RWPE1 (cell line): ENCODE measurements at regions not wholly inside any gene's neighbourhood (a gene's known extent, or its start where the extent isn't known, plus 50 kb on each side); places are given as distances from the start of the nearest gene placed in this dataset.

Experiments used
- CTCF ChIA-PET: fragments of 350-600 bp; sonication (Branson Sonifier 250); formaldehyde crosslinking; extraction: SDS; loops from one replicate; lab custom pipeline; 2021; lab: Yijun Ruan, JAX
- POLR2A ChIA-PET: fragments of 400-600 bp; formaldehyde crosslinking; extraction: SDS; loops from one replicate; lab custom pipeline; 2020; ENCODE audit warnings: antibody characterized with exemption; ENCODE audit not compliant: low non-redundant PET; lab: Yijun Ruan, JAX
- DNase-seq: peaks from one replicate; pipeline ENCODE4 v3.0.0; 2012; ENCODE audit warnings: low spot score
- H3K27ac ChIP-seq: fragments of 450-650 bp; 2 replicates; pipeline ENCODE4 v1.5.1; 2017
- TF ChIP-seq, protein P1 (sequence below): fragments of 450-650 bp; conservative IDR thresholded peaks from 2 replicates; pipeline ENCODE4 v1.5.1; 2017; ENCODE audit warnings: low read depth, mild to moderate bottlenecking

DNA sequence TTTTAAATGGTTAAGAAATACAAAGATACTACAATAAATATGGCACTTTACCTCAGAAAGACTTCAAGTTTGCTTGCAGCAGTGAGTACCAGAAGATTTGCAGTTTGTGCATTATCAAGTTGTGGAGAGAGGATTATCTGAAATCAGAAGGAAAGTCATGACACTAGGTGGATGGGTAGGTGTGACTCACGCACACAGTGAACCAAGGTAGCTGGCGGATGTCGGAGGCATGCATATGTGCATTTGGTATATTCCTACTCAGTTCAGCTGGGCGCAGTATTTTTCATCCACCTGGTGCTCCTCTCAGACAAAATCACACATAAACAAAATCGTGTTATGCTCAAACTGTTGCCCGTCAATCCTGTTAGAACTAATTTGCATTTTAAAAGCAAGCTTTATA lies 351.0 kb downstream of the IGSF11 start:
- TF ChIP-seq, protein P1, sequence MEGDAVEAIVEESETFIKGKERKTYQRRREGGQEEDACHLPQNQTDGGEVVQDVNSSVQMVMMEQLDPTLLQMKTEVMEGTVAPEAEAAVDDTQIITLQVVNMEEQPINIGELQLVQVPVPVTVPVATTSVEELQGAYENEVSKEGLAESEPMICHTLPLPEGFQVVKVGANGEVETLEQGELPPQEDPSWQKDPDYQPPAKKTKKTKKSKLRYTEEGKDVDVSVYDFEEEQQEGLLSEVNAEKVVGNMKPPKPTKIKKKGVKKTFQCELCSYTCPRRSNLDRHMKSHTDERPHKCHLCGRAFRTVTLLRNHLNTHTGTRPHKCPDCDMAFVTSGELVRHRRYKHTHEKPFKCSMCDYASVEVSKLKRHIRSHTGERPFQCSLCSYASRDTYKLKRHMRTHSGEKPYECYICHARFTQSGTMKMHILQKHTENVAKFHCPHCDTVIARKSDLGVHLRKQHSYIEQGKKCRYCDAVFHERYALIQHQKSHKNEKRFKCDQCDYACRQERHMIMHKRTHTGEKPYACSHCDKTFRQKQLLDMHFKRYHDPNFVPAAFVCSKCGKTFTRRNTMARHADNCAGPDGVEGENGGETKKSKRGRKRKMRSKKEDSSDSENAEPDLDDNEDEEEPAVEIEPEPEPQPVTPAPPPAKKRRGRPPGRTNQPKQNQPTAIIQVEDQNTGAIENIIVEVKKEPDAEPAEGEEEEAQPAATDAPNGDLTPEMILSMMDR = no peak
- no peak for DNase-seq
- CTCF ChIA-PET = no interaction called here
- no peak overlapping the region for H3K27ac ChIP-seq
- POLR2A ChIA-PET = no interaction called here

DNA sequence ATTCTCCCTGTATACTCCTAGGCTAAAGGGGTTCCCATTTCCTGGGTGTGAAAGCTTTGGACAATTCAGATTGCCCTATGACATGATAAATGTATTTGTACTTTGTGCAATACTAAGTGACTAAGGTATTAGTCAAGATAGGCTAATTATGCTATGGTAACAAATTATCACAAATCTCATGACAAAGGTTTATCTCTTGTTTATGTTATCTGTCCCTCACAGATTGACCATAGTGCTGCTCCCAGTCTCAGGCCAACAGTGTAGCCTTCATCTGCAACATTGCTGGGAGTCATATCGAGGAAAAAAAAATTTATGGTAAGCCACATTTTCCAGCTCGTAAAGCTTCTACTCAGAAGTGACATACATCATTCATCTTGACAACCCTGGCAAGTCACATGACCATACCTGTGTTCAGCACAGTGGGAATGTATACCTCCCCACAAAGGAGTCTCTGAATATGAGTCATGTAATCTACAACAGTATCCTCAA lies 346.2 kb downstream of the IGSF11 start:
- peak; percentile 78 for DNase-seq
- TF ChIP-seq, protein P1 = no peak
- H3K27ac ChIP-seq = no peak overlapping the region
- ChIA-PET CTCF (interaction anchor here (0.5 to 0.6 kb wide), 2 partner anchors 153 to 190 kb away, joined by 3 to 5 read pairs; no protein-coding TSS in a partner anchor), POLR2A (no interaction called here)

- CTCF ChIA-PET = no interaction called here
- no peak for DNase-seq
- H3K27ac ChIP-seq = no peak overlapping the region
- TF ChIP-seq, protein P1 = no peak
- POLR2A ChIA-PET = no interaction called here
Measured at GRCh38 chr3:118692416-118692815, 342.2 kb downstream of the IGSF11 start.

GRCh38 chr3:118705487-118706219 lies 329.0 kb downstream of the IGSF11 start:
- ChIA-PET POLR2A (no interaction called here), CTCF (interaction anchor here (0.6 kb wide), 1 partner anchor 14 kb away, joined by 3 read pairs; no protein-coding TSS in a partner anchor)
- no peak overlapping the region for H3K27ac ChIP-seq
- no peak for DNase-seq
- TF ChIP-seq, protein P1 = no peak

GRCh38 chr3:118707991-118708390 lies 326.7 kb downstream of the IGSF11 start:
- POLR2A ChIA-PET = no interaction called here
- CTCF ChIA-PET = interaction anchor here (0.5 kb wide), 1 partner anchor 15 kb away, joined by 3 read pairs; no protein-coding TSS in a partner anchor
- no peak overlapping the region for H3K27ac ChIP-seq
- no peak for DNase-seq
- TF ChIP-seq, protein P1 = no peak

GRCh38 chr3:118710532-118710931 lies 324.1 kb downstream of the IGSF11 start:
- TF ChIP-seq, protein P1 = no peak
- DNase-seq = no peak
- POLR2A ChIA-PET = no interaction called here
- no peak overlapping the region for H3K27ac ChIP-seq
- CTCF ChIA-PET = no interaction called here
